GM12878 (cell line): ENCODE measurements at regions not wholly inside any gene's neighbourhood (a gene's known extent, or its start where the extent isn't known, plus 50 kb on each side); places are given as distances from the start of the nearest gene placed in this dataset.

Experiments used
- ATAC-seq: fragments of 200-7000 bp; cut with Tn5 transposase; 3 replicates; pipeline ENCODE4 v1.9.1; 2020; ENCODE audit warnings: mild to moderate bottlenecking, moderate library complexity
- BruUV-seq: library from RNA; stranded (reverse); fragments of 400-500 nt; replicated peaks from 2 replicates; lab custom pipeline; 2021; lab: Mats Ljungman, UMichigan
- CTCF ChIA-PET: fragments of 300-600 bp; sonication (Branson Sonifier 250); formaldehyde crosslinking; extraction: SDS; loops from one replicate; lab custom pipeline; 2021; ENCODE audit warnings: inconsistent platforms; lab: Yijun Ruan, JAX
- POLR2A ChIA-PET: fragments of 350-600 bp; formaldehyde crosslinking; extraction: SDS; loops from one replicate; lab custom pipeline; 2021; ENCODE audit warnings: inconsistent platforms; lab: Charles Lee
- RAD21 ChIA-PET: fragments of 300-600 bp; sonication (Branson Sonifier 250); formaldehyde crosslinking; loops from one replicate; lab custom pipeline; 2023; ENCODE audit warnings: antibody characterized with exemption; ENCODE audit not compliant: unreplicated experiment; lab: Charles Lee
- SMC1A ChIA-PET: fragments of 300-600 bp; sonication (Branson Sonifier 250); formaldehyde crosslinking; loops from one replicate; lab custom pipeline; 2023; ENCODE audit not compliant: unreplicated experiment, uncharacterized antibody; lab: Charles Lee
- DNase-seq: peaks from one replicate; pipeline ENCODE4 v3.0.0-alpha.2; 2011; ENCODE audit warnings: low read depth, low spot score
- FAIRE-seq: peaks from 3 replicates; lab custom pipeline; 2011; peaks lifted over from hg19 to GRCh38; lab: Jason Lieb, UNC
- H2AFZ ChIP-seq: 2 replicates; pipeline ENCODE4 v1.6.0; 2011; ENCODE audit warnings: low read depth, low read length, control low read depth; ENCODE audit not compliant: control insufficient read depth
- H3K27ac ChIP-seq: 2 replicates; pipeline ENCODE4 v1.5.1; 2011; ENCODE audit warnings: control low read depth; ENCODE audit not compliant: control insufficient read depth, insufficient read depth
- H3K27me3 ChIP-seq, 2 experiments: replicated peaks in 1 of 2; 2 replicates each; pipeline versions ENCODE4 v1.6.0 to v1.6.1; 2011; ENCODE audit warnings: low read length in 1 of 2; ENCODE audit not compliant: control insufficient read depth in 2 of 2, insufficient read depth in 2 of 2
- H3K36me3 ChIP-seq, 2 experiments: 2 replicates each; pipeline ENCODE4 v1.5.1; 2011; ENCODE audit warnings: low read length in 1 of 2; ENCODE audit not compliant: control insufficient read depth in 2 of 2, insufficient read depth in 2 of 2
- H3K4me1 ChIP-seq: 2 replicates; pipeline ENCODE4 v1.6.1; 2011; ENCODE audit warnings: mild to moderate bottlenecking, low read length, moderate library complexity, mixed read lengths; ENCODE audit not compliant: control insufficient read depth, insufficient read depth
- H3K4me2 ChIP-seq: 2 replicates; pipeline ENCODE4 v1.6.0; 2011; ENCODE audit warnings: control low read depth; ENCODE audit not compliant: control insufficient read depth, insufficient read depth
- H3K4me3 ChIP-seq: fragments of 200-600 bp; sonication (generic); 2 replicates; pipeline ENCODE4 v1.5.1; 2016
- H3K79me2 ChIP-seq: 2 replicates; pipeline ENCODE4 v1.6.0; 2011; ENCODE audit warnings: low read length; ENCODE audit not compliant: control insufficient read depth, insufficient read depth
- H3K9ac ChIP-seq: 2 replicates; pipeline ENCODE4 v1.8.0; 2011; ENCODE audit warnings: low read length, control low read depth, mixed read lengths; ENCODE audit not compliant: control insufficient read depth, insufficient read depth
- H3K9me3 ChIP-seq: replicated peaks from 3 replicates; pipeline ENCODE4 v1.5.1; 2011; ENCODE audit warnings: mild to moderate bottlenecking, low read length; ENCODE audit not compliant: control insufficient read depth, insufficient read depth
- H4K20me1 ChIP-seq: 2 replicates; pipeline ENCODE4 v1.6.0; 2011; ENCODE audit not compliant: control insufficient read depth, insufficient read depth
- DPF2 ChIP-seq: fragments of 450-650 bp; IDR thresholded peaks from 2 replicates; pipeline ENCODE4 v1.6.1; 2017; ENCODE audit warnings: mild to moderate bottlenecking
- JUNB ChIP-seq: IDR thresholded peaks from 2 replicates; pipeline ENCODE4 v1.6.1; 2016; ENCODE audit warnings: antibody characterized with exemption, mild to moderate bottlenecking
- KAT2A ChIP-seq: conservative IDR thresholded peaks from 2 replicates; pipeline ENCODE4 v1.6.1; 2011; ENCODE audit warnings: low read depth, low read length; ENCODE audit not compliant: control insufficient read depth
- STAT1 ChIP-seq: fragments of 450-650 bp; conservative IDR thresholded peaks from 2 replicates; pipeline ENCODE4 v1.6.1; 2014; ENCODE audit warnings: antibody characterized with exemption, mild to moderate bottlenecking
- WGBS: methylation state at CpG from one replicate; pipeline ENCODE4 v1.1.6; 2016; ENCODE audit warnings: low lambda C conversion rate; ENCODE audit not compliant: insufficient replicate concordance, insufficient coverage; ENCODE audit errors: missing lambda C conversion rate; 5-methylcytosine and 5-hydroxymethylcytosine counted together
- in situ Hi-C: fragments of 300-500 bp; cut with MboI; formaldehyde crosslinking; loops from 9 replicates; pipeline ENCODE4 v1.14.3; 2018; ENCODE audit warnings: mixed read lengths
- intact Hi-C: fragments of 100-400 bp; cut with micrococcal nuclease; formaldehyde crosslinking; loops from one replicate; pipeline ENCODE4 v1.14.2; 2022; ENCODE audit not compliant: unreplicated experiment
- TF ChIP-seq, protein P1 (sequence below): fragments of 450-650 bp; IDR thresholded peaks from 2 replicates; pipeline ENCODE4 v1.6.1; 2017; ENCODE audit warnings: antibody characterized with exemption, mild to moderate bottlenecking, moderate library complexity
- TF ChIP-seq, protein P2 (sequence below): fragments of 150-350 bp; IDR thresholded peaks from 2 replicates; pipeline ENCODE4 v1.6.1; 2014; ENCODE audit warnings: mild to moderate bottlenecking, low read depth, low read length

DNA sequence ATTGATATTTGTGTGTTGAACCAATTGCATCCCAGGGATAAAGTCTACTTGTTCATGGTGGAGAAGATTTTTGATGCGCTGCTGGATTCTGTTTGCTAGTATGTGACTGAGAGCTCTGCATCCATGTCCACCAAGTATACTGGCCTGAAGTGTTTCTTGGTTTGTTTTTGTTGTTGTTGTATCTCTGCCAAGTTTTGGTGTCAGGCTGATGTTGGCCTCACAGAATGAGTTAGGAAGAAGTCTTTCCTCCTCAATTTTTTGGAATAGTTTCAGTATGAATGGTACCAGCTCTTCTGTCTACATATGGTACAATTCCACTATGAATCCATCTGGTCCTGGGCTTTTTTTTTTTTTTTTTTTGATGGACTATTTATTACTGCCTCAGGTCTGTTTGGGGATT lies 50.9 kb upstream of the OSTN start:
- intact Hi-C loops = no loop called here
- no peak overlapping the region for H2AFZ ChIP-seq
- DNase-seq (no peak), ATAC-seq (no peak), FAIRE-seq (no peak)
- in situ Hi-C loops = no loop called here
- H4K20me1 ChIP-seq = no peaks in the 10 kb centered on the region
- H3K4me2 ChIP-seq = no peak overlapping the region
- ChIA-PET RAD21 (interaction anchor here (0.8 kb wide), 1 partner anchor 1296 kb away, joined by 5 read pairs; no protein-coding TSS in a partner anchor), SMC1A (interaction anchor here (0.6 to 1.6 kb wide), 6 partner anchors 10 to 249 kb away, joined by 3 to 4 read pairs (median 3); no protein-coding TSS in a partner anchor), POLR2A (no interaction called here), CTCF (interaction anchor here (1.4 kb wide), 1 partner anchor 12 kb away, joined by 6 read pairs; no protein-coding TSS in a partner anchor)
- WGBS = 100% methylated on average over 1 of the region's 1 CpG
- no peaks in the 10 kb centered on the region for H3K79me2 ChIP-seq
- H3K27me3 ChIP-seq = no peaks in the 10 kb centered on the region; a peak in 1 of 4 replicates
- no TSS peak for BruUV-seq
- TF ChIP-seq, protein P1, sequence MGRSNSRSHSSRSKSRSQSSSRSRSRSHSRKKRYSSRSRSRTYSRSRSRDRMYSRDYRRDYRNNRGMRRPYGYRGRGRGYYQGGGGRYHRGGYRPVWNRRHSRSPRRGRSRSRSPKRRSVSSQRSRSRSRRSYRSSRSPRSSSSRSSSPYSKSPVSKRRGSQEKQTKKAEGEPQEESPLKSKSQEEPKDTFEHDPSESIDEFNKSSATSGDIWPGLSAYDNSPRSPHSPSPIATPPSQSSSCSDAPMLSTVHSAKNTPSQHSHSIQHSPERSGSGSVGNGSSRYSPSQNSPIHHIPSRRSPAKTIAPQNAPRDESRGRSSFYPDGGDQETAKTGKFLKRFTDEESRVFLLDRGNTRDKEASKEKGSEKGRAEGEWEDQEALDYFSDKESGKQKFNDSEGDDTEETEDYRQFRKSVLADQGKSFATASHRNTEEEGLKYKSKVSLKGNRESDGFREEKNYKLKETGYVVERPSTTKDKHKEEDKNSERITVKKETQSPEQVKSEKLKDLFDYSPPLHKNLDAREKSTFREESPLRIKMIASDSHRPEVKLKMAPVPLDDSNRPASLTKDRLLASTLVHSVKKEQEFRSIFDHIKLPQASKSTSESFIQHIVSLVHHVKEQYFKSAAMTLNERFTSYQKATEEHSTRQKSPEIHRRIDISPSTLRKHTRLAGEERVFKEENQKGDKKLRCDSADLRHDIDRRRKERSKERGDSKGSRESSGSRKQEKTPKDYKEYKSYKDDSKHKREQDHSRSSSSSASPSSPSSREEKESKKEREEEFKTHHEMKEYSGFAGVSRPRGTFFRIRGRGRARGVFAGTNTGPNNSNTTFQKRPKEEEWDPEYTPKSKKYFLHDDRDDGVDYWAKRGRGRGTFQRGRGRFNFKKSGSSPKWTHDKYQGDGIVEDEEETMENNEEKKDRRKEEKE = no peak
- TF ChIP-seq KAT2A (no peak), JUNB (no peak), DPF2 (no peak), STAT1 (no peak)
- TF ChIP-seq, protein P2, sequence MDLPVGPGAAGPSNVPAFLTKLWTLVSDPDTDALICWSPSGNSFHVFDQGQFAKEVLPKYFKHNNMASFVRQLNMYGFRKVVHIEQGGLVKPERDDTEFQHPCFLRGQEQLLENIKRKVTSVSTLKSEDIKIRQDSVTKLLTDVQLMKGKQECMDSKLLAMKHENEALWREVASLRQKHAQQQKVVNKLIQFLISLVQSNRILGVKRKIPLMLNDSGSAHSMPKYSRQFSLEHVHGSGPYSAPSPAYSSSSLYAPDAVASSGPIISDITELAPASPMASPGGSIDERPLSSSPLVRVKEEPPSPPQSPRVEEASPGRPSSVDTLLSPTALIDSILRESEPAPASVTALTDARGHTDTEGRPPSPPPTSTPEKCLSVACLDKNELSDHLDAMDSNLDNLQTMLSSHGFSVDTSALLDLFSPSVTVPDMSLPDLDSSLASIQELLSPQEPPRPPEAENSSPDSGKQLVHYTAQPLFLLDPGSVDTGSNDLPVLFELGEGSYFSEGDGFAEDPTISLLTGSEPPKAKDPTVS = no peak
- H3K4me1 ChIP-seq = no peaks in the 10 kb centered on the region
- no peak overlapping the region for H3K9ac ChIP-seq
- H3K36me3 ChIP-seq = no peaks in the 10 kb centered on the region
- H3K4me3 ChIP-seq = no peak overlapping the region
- H3K27ac ChIP-seq = no peak overlapping the region
- no peaks in the 10 kb centered on the region for H3K9me3 ChIP-seq
